Endothelial cell of umbilical vein (primary cell): ENCODE measurements at regions not wholly inside any gene's neighbourhood (a gene's known extent, or its start where the extent isn't known, plus 50 kb on each side); places are given as distances from the start of the nearest gene placed in this dataset.

ENCODE experiments used
- EZH2 ChIP-seq: IDR thresholded peaks from 2 replicates; pipeline ENCODE4 v1.6.1; 2012; ENCODE audit warnings: borderline replicate concordance, low read depth, mild to moderate bottlenecking, moderate library complexity, low read length, inconsistent platforms; ENCODE audit not compliant: severe bottlenecking
- FOS ChIP-seq: IDR thresholded peaks from 2 replicates; pipeline ENCODE4 v1.6.1; 2011; ENCODE audit warnings: mild to moderate bottlenecking, low read length, moderate library complexity, borderline replicate concordance; ENCODE audit not compliant: insufficient read depth
- JUN ChIP-seq: IDR thresholded peaks from 2 replicates; pipeline ENCODE4 v1.6.1; 2011; ENCODE audit warnings: borderline replicate concordance, low read depth; ENCODE audit not compliant: insufficient read length, insufficient read depth
- MYC ChIP-seq: IDR thresholded peaks from one replicate; pipeline ENCODE4 v1.6.1; 2011; ENCODE audit warnings: mild to moderate bottlenecking, low read depth, low read length
- POLR2A ChIP-seq: IDR thresholded peaks from 2 replicates; pipeline ENCODE4 v1.6.1; 2012; ENCODE audit warnings: low read depth, mild to moderate bottlenecking, control low read depth, low read length
- POLR2AphosphoS5 ChIP-seq: IDR thresholded peaks from 2 replicates; pipeline ENCODE4 v1.6.1; 2012; ENCODE audit warnings: low read depth, mild to moderate bottlenecking, control low read depth, low read length, moderate library complexity; ENCODE audit not compliant: insufficient read depth
- TF ChIP-seq, protein P1 (sequence below), 2 donors: IDR thresholded peaks; 1 replicate in 1 of 2; 2 replicates in 1 of 2; pipeline ENCODE4 v1.5.1; 2011; ENCODE audit warnings: low read length in 2 of 2, mild to moderate bottlenecking in 2 of 2, moderate library complexity in 2 of 2, control low read depth in 1 of 2, inconsistent platforms in 1 of 2, low read depth in 1 of 2; ENCODE audit not compliant: insufficient read depth in 1 of 2; ENCODE audit errors: extremely low read depth in 1 of 2

DNA sequence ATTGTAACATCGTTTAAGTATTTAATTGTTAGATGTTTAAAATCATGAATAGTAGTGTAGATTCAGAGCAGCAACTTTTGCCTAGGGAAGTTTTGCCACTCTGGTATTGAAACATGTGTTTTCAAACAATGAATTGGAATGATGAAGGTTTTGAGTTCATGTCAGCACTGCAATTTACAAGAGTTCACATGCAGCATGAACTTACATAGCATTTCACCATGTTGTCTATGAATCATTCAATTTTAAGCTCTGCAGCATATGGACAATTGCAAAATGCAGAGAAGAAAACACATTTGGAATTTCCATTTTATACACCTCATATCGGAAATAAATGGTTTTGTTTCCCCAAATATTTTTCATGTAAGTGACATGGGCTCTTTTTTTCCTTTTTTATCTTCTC lies 170.7 kb upstream of the CDKN3 start:
- TF ChIP-seq, protein P1, sequence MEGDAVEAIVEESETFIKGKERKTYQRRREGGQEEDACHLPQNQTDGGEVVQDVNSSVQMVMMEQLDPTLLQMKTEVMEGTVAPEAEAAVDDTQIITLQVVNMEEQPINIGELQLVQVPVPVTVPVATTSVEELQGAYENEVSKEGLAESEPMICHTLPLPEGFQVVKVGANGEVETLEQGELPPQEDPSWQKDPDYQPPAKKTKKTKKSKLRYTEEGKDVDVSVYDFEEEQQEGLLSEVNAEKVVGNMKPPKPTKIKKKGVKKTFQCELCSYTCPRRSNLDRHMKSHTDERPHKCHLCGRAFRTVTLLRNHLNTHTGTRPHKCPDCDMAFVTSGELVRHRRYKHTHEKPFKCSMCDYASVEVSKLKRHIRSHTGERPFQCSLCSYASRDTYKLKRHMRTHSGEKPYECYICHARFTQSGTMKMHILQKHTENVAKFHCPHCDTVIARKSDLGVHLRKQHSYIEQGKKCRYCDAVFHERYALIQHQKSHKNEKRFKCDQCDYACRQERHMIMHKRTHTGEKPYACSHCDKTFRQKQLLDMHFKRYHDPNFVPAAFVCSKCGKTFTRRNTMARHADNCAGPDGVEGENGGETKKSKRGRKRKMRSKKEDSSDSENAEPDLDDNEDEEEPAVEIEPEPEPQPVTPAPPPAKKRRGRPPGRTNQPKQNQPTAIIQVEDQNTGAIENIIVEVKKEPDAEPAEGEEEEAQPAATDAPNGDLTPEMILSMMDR (IDR thresholded peaks at IDR 0.05; ENCODE audit: extremely low read depth in 1 of 2, insufficient read depth in 1 of 2, low read depth in 1 of 2, low read length in 2 of 2): no peak
- TF ChIP-seq MYC (no peak), POLR2A (no peak), JUN (no peak), EZH2 (no peak), FOS (no peak), POLR2AphosphoS5 (no peak)
